ENCODE measurements at regions not wholly inside any gene's neighbourhood (a gene's known extent, or its start where the extent isn't known, plus 50 kb on each side); places are given as distances from the start of the nearest gene placed in this dataset.
A peak's percentile ranks its signal among the peaks of the same experiment; 100 is the strongest.

DNA sequence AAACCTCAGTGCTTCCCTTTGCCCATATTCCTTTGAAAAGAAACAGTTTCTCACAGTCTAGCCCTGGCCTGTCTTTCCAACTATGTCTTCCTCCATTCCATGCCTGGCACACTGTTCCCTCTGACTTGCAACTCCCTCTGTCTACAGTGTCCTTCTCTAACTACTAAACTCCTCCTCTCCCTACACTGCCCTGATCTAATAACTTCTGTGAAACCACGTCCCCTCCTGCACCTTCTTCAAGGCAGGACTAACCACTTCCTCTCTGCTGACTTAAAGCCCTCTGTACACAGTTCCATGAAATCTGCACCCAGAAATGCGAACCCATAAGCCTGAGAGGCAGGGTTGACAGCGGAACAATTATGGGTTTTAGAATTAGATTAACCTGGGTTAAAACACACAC, 62.2 kb upstream of the ATP1B1 start:
- TF ChIP-seq TAF1 (IDR thresholded peaks at IDR 0.05; ENCODE audit: low read depth, low read length) = no peak
- TF ChIP-seq SPI1 (IDR thresholded peaks at IDR 0.05; ENCODE audit: low read depth, low read length) = peak; percentile 96
- no peak for TF ChIP-seq POLR2AphosphoS5 (IDR thresholded peaks at IDR 0.05; ENCODE audit: low read depth, low read length)
- TF ChIP-seq POLR2A (IDR thresholded peaks at IDR 0.05; ENCODE audit: low read depth, low read length) = no peak
